Sigmoid colon (tissue), 6 donors: ENCODE measurements at regions not wholly inside any gene's neighbourhood (a gene's known extent, or its start where the extent isn't known, plus 50 kb on each side); places are given as distances from the start of the nearest gene placed in this dataset.
"Not testable (repeated sequence)": the region's sequence is repeated elsewhere in the genome, so short reads cannot be mapped to it uniquely, and the experiment has no call there.

Experiments
- DNase-seq: peaks from one replicate; pipeline ENCODE4 v3.0.0-alpha.2; 2019
- H3K27ac ChIP-seq, 4 donors: fragments of 200-600 bp; sonication (generic); one replicate each; pipeline ENCODE4 v1.5.1; 2016 to 2019; ENCODE audit warnings: mild to moderate bottlenecking in 1 of 4
- H3K27me3 ChIP-seq, 3 donors: fragments of 200-600 bp; sonication (generic); one replicate each; pipeline ENCODE4 v1.5.1; 2019; ENCODE audit warnings: mild to moderate bottlenecking in 1 of 3
- H3K36me3 ChIP-seq, 4 donors: fragments of 200-600 bp; sonication (generic); one replicate each; pipeline ENCODE4 v1.5.1; 2016 to 2019
- H3K4me1 ChIP-seq, 4 donors: fragments of 200-600 bp; sonication (generic); one replicate each; pipeline ENCODE4 v1.5.1; 2017 to 2019
- H3K4me3 ChIP-seq, 4 donors: fragments of 200-600 bp; sonication (generic); one replicate each; pipeline ENCODE4 v1.5.1; 2017 to 2019; ENCODE audit warnings: mild to moderate bottlenecking in 2 of 4, moderate library complexity in 1 of 4
- H3K9me3 ChIP-seq, 4 donors: fragments of 200-600 bp in 3 of 4; sonication (generic) in 3 of 4; one replicate each; pipeline versions ENCODE4 v1.5.1 to v1.6.1; 2013 to 2019
- EP300 ChIP-seq, 4 donors: sonication (generic); formaldehyde crosslinking; IDR thresholded peaks; one replicate each; pipeline ENCODE4 v1.6.1; 2017; ENCODE audit warnings: antibody characterized with exemption in 4 of 4
- POLR2A ChIP-seq, 2 donors: fragments of 450-650 bp; IDR thresholded peaks; one replicate each; pipeline ENCODE4 v1.6.1; 2016; ENCODE audit warnings: antibody characterized with exemption in 2 of 2, mild to moderate bottlenecking in 2 of 2, moderate library complexity in 2 of 2
- POLR2AphosphoS5 ChIP-seq, 4 donors: sonication (generic); formaldehyde crosslinking; IDR thresholded peaks; one replicate each; pipeline ENCODE4 v1.6.1; 2017; ENCODE audit warnings: antibody characterized with exemption in 4 of 4
- WGBS, 2 donors: extraction: QIAGEN DNeasy Blood & Tissue Kit; methylation state at CpG; one replicate each; pipeline ENCODE4 v1.1.7; 2013; 5-methylcytosine and 5-hydroxymethylcytosine counted together
- intact Hi-C: fragments of 100-400 bp; cut with DNase I; formaldehyde crosslinking; loops from one replicate; pipeline ENCODE4 v1.15.1; 2023
- TF ChIP-seq, protein P1 (sequence below), 4 experiments: fragments of 450-650 bp in 3 of 4; fragments of 200-600 bp in 1 of 4; IDR thresholded peaks; one replicate each; pipeline ENCODE4 v1.5.1; 2016 to 2019; ENCODE audit warnings: antibody characterized with exemption in 4 of 4, mild to moderate bottlenecking in 3 of 4, moderate library complexity in 2 of 4
- donor health status: healthy with polysubstance abuse.
- donor health status: healthy.

DNA sequence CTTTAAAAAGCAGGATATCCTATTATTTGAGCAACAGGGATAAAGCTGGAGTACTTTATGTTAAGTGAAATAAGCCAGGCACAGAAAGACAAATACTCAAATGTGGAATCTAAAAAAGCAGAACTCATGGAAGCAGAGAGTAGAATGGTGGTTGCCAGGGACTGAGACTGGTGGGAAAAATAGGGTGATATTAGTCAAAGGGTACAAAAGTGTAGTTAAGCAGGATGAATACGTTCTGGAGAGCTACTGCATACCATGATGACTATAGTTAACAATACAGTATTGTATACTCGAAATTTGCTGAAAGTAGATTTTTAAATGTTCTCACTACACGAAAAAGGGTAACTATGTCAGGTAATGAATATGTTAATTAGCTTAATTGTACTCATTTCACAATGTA, 125.5 kb upstream of the VSTM2A start:
- WGBS, 2 donors = 53 to 60% methylated on average over 3 of the region's 3 CpGs
- H3K36me3 ChIP-seq = no peaks in the 10 kb centered on the region
- H3K27ac ChIP-seq = no peak overlapping the region
- no peaks in the 10 kb centered on the region for H3K27me3 ChIP-seq
- DNase-seq = no peak
- TF ChIP-seq POLR2AphosphoS5 (IDR thresholded peaks at IDR 0.05) = no peak
- TF ChIP-seq, protein P1, sequence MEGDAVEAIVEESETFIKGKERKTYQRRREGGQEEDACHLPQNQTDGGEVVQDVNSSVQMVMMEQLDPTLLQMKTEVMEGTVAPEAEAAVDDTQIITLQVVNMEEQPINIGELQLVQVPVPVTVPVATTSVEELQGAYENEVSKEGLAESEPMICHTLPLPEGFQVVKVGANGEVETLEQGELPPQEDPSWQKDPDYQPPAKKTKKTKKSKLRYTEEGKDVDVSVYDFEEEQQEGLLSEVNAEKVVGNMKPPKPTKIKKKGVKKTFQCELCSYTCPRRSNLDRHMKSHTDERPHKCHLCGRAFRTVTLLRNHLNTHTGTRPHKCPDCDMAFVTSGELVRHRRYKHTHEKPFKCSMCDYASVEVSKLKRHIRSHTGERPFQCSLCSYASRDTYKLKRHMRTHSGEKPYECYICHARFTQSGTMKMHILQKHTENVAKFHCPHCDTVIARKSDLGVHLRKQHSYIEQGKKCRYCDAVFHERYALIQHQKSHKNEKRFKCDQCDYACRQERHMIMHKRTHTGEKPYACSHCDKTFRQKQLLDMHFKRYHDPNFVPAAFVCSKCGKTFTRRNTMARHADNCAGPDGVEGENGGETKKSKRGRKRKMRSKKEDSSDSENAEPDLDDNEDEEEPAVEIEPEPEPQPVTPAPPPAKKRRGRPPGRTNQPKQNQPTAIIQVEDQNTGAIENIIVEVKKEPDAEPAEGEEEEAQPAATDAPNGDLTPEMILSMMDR (IDR thresholded peaks at IDR 0.05) = no peak
- no peak for TF ChIP-seq EP300 (IDR thresholded peaks at IDR 0.05)
- TF ChIP-seq POLR2A (IDR thresholded peaks at IDR 0.05) = no peak
- H3K9me3 ChIP-seq = peaks cover 0 to 4% (median 1%) of the 10 kb centered on the region in 4 donors
- H3K4me3 ChIP-seq = no peak overlapping the region
- intact Hi-C loops = no loop called here
- H3K4me1 ChIP-seq = no peaks in the 10 kb centered on the region

DNA sequence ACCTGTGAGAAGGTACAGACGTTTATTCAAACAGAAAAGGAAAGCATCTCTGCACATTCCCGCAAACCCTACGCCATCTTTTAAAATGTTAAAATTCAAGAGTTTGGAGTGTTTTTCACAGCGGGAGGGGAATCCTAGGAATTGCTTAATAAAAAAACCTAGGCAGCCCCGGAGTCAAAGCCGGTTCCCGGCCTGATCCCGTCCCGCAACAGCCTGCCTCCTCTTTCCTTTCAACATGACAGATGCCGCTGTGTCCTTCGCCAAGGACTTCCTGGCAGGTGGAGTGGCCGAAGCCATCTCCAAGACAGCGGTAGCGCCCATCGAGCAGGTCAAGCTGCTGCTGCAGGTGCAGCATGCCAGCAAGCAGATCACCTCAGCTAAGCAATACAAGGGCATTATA, 123.0 kb upstream of the VSTM2A start:
- Histone ChIP-seq H3K27ac (no peak overlapping the region), H3K36me3 (no peaks in the 10 kb centered on the region), H3K4me1 (no peaks in the 10 kb centered on the region), H3K27me3 (no peaks in the 10 kb centered on the region), H3K4me3 (no peak overlapping the region), H3K9me3 (peaks cover 0 to 4% (median 1%) of the 10 kb centered on the region in 4 donors)
- intact Hi-C loops = no loop called here
- WGBS, 2 donors = 84 to 91% methylated on average over 15 of the region's 15 CpGs
- no peak for DNase-seq
- TF ChIP-seq POLR2AphosphoS5 (IDR thresholded peaks at IDR 0.05) = no peak
- TF ChIP-seq, protein P1 (IDR thresholded peaks at IDR 0.05) = no peak
- TF ChIP-seq POLR2A (IDR thresholded peaks at IDR 0.05) = no peak
- TF ChIP-seq EP300 (IDR thresholded peaks at IDR 0.05) = no peak

DNA sequence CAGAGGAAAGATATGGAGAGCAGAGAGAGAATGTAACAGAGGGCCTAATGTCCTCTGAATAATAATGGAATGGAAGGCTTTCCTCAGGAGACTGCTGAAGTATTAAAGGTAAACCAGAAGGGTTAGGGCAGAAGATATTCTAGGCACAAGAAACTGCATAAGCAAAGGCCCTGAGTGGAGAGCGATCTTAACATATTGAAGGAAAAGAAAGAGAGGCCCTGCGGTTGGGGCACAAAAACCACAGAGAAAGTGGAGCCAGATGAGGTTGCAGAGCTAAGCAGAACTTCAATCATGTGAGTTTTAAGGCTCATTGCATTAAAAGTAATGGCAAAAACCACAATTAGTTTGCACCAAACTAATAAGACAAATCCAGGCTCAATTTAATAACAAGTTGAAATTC, 115.8 kb upstream of the VSTM2A start:
- Histone ChIP-seq H3K4me1 (no peaks in the 10 kb centered on the region), H3K36me3 (no peaks in the 10 kb centered on the region), H3K27me3 (no peaks in the 10 kb centered on the region), H3K27ac (no peak overlapping the region), H3K9me3 (peaks cover 0 to 2% (median 0%) of the 10 kb centered on the region in 4 donors), H3K4me3 (no peak overlapping the region)
- 69 to 79% methylated on average over 2 of the region's 2 CpGs for WGBS, 2 donors
- intact Hi-C loops = no loop called here
- DNase-seq = no peak
- TF ChIP-seq POLR2A (IDR thresholded peaks at IDR 0.05) (no peak), EP300 (IDR thresholded peaks at IDR 0.05) (no peak), POLR2AphosphoS5 (IDR thresholded peaks at IDR 0.05) (no peak)
- TF ChIP-seq, protein P1 (IDR thresholded peaks at IDR 0.05) = no peak

- Histone ChIP-seq H3K27me3 (no peaks in the 10 kb centered on the region), H3K9me3 (peaks cover 0 to 2% (median 0%) of the 10 kb centered on the region in 4 donors), H3K27ac (no peak overlapping the region), H3K36me3 (no peaks in the 10 kb centered on the region), H3K4me3 (no peak overlapping the region), H3K4me1 (no peaks in the 10 kb centered on the region)
- no peak for DNase-seq
- TF ChIP-seq POLR2A (IDR thresholded peaks at IDR 0.05) (no peak), EP300 (IDR thresholded peaks at IDR 0.05) (no peak), POLR2AphosphoS5 (IDR thresholded peaks at IDR 0.05) (no peak)
- intact Hi-C loops = no loop called here
These were observed 113.1 kb upstream of the VSTM2A start for GRCh38 chr7:54429111-54429510.

GRCh38 chr7:54439391-54439790, 102.8 kb upstream of the VSTM2A start:
- Histone ChIP-seq H3K4me1 (no peaks in the 10 kb centered on the region), H3K27ac (no peak overlapping the region), H3K4me3 (no peak overlapping the region), H3K9me3 (peaks cover 0 to 5% (median 0%) of the 10 kb centered on the region in 4 donors), H3K27me3 (no peaks in the 10 kb centered on the region), H3K36me3 (no peaks in the 10 kb centered on the region)
- intact Hi-C loops = no loop called here
- TF ChIP-seq POLR2A (IDR thresholded peaks at IDR 0.05) = no peak
- TF ChIP-seq EP300 (IDR thresholded peaks at IDR 0.05) = no peak
- TF ChIP-seq POLR2AphosphoS5 (IDR thresholded peaks at IDR 0.05) = no peak
- TF ChIP-seq, protein P1 (IDR thresholded peaks at IDR 0.05) = no peak
- WGBS, 2 donors = 87 to 88% methylated on average over 5 of the region's 5 CpGs
- DNase-seq = no peak

DNA sequence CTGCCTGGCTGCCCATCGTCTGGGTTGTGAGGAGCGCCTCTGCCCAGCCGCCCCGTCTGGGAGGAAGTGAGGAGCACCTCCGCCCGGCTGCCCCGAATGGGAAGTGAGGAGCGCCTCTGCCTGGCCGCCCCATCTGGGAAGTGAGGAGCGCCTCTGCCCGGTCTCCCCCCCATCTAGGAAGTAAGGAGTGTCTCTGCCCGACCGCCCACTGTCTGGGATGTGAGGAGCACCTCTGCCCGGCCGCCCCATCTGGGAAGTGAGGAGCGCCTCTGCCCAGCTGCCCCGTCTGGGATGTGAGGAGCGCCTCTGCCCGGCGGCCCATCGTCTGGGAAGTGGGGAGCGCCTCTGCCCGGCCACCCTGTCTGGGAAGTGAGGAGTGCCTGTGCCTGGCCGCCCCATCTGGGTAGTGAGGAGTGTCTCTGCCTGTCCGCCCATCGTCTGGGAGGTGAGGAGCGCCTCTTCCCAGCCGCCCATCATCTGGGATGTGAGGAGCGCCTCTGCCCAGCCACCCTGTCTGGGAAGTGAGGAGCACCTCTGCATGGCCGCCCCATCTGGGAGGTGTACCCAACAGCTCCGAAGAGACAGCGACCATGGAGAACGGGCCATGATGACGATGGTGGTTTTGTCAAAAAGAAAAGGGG, 98.0 kb upstream of the VSTM2A start:
- H3K27ac ChIP-seq, DNase-seq, intact Hi-C loops, H3K36me3 ChIP-seq, H3K4me1 ChIP-seq, H3K27me3 ChIP-seq, H3K4me3 ChIP-seq, H3K9me3 ChIP-seq: not testable (repeated sequence)
- 95 to 97% methylated on average over 34 of the region's 34 CpGs for WGBS, 2 donors

- WGBS, 2 donors = 70 to 94% methylated on average over 1 of the region's 1 CpG
- not testable (repeated sequence) for H3K4me3 ChIP-seq
These were observed 89.0 kb upstream of the VSTM2A start for GRCh38 chr7:54453168-54453567.

DNA sequence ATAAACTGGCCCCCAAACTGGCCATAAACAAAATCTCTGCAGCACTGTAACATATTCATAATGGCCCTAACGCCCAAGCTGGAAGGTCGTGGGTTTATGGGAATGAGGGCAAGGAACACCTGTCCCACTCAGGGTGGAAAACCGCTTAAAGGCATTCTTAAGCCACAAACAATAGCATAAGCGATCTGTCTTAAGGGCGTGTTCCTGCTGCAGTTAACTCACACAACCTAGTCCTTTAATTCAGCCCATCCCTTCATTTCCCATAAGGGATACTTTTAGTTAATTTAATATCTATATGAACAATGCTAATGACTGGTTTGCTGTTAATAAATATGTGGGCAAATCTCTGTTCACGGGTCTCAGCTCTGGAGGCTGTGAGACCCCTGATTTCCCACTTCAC, 87.5 kb upstream of the VSTM2A start:
- H3K27ac ChIP-seq, intact Hi-C loops, H3K27me3 ChIP-seq, H3K9me3 ChIP-seq, H3K4me1 ChIP-seq, H3K36me3 ChIP-seq, DNase-seq, H3K4me3 ChIP-seq: not testable (repeated sequence)
- 77 to 82% methylated on average over 6 of the region's 6 CpGs for WGBS, 2 donors

More at GRCh38 chr7:54453168-54453567, 89.0 kb upstream of the VSTM2A start:
- H3K36me3 ChIP-seq, H3K27me3 ChIP-seq, DNase-seq, intact Hi-C loops, H3K4me1 ChIP-seq, H3K27ac ChIP-seq, H3K9me3 ChIP-seq: not testable (repeated sequence)
